ENCODE measurements at regions not wholly inside any gene's neighbourhood (a gene's known extent, or its start where the extent isn't known, plus 50 kb on each side); places are given as distances from the start of the nearest gene placed in this dataset.

DNA sequence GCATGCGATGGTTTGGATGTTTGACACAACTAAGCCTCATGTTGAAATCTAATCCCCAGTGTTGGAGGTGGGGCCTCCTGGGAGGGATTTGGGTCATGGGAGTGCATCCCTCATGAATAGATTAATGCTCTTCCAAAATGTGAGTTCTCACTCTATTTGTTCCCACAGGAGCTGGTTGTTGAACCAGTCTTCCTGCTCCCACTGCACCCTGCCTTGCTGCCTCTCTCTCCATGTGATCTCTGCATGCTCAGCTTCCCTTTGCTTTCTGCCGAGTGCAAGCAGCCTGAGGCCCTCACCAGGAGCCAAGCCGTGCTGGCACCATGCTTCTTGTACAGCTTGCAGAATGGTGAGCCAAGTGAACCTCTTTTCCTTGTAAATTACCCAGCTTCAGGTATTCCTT is 206.8 kb downstream of the VAPA start:
- Histone ChIP-seq H3K9ac (ENCODE audit: insufficient read length, low read depth) (no peak overlapping the region), H3K27me3 (ENCODE audit: insufficient read depth, insufficient read length) (no peaks in the 10 kb centered on the region), H3K4me3 (ENCODE audit: insufficient read length, low read depth) (no peak overlapping the region), H3K36me3 (ENCODE audit: insufficient read depth, insufficient read length, low read length) (no peaks in the 10 kb centered on the region), H3K4me1 (ENCODE audit: insufficient read depth, insufficient read length) (peaks cover 4% of the 10 kb centered on the region), H3K9me3 (ENCODE audit: insufficient read depth, low read length) (peaks cover 15% of the 10 kb centered on the region; the same call in 1 of the 2 replicates)
- TF ChIP-seq YY1 (IDR thresholded peaks at IDR 0.05; ENCODE audit: insufficient read depth, insufficient read length) (no peak), ZNF274 (IDR thresholded peaks at IDR 0.05; ENCODE audit: low read depth, low read length) (no peak), SUZ12 (IDR thresholded peaks at IDR 0.05; ENCODE audit: extremely low read depth, insufficient read depth, insufficient read length) (no peak)
- no peak for DNase-seq (ENCODE audit: low read depth, low spot score)

DNA sequence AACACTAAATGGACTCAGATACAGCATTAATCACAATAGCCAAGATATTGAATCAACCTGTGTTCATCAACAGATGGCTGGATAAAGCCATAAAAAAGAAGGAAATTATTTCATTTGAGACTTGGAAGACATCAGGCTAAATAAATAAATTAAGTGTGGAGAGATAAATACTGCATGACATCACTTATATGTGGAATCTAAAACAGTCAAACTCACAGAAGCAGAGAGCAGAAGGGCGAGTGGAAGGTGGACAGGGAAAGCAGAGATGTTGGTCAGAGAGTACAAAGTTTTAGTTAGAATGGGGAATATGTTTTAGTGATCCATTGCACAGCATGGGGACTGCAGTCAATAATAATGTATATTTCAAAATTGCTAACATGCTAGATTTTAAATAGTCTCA is 207.2 kb downstream of the VAPA start:
- H3K9ac ChIP-seq (ENCODE audit: insufficient read length, low read depth): no peak overlapping the region
- no peak for TF ChIP-seq ZNF274 (IDR thresholded peaks at IDR 0.05; ENCODE audit: low read depth, low read length)
- TF ChIP-seq YY1 (IDR thresholded peaks at IDR 0.05; ENCODE audit: insufficient read depth, insufficient read length): no peak
- no peak for TF ChIP-seq SUZ12 (IDR thresholded peaks at IDR 0.05; ENCODE audit: extremely low read depth, insufficient read depth, insufficient read length)
- H3K9me3 ChIP-seq (ENCODE audit: insufficient read depth, low read length): peaks cover 15% of the 10 kb centered on the region; the same call in 1 of the 2 replicates

DNA sequence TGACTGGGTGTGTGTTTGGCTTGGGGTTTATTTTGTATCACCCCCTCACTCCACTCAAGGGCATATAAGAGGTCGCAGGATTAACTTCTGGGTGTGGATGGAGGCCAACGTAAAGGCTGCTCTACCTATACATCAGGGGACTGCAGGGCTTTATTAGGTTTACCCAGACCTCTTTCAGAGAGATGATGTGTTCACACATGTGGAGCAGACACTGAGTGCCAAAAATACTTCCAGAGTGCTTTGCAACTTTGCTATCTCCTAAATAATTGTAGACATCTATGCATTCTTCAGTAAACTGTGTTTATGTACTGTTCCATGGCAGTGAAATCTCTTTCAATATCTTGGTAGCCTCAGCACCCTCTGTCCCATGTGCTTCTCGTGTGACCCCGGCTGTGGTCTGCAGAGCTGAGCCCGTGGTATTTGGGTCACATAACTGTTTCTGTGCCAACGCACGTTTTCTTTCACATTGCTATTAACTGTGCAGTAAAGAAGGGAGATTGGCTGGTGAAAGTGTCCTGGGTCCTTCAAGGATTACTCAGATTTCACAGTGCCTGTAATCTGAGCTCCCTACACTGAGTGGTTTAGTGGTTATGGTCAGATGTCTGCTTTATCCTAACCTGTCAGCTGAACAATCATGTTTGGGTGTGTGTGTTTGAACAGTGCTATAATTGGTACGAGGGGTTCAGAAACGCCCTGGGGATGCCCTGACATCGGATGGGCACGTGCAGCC is 208.1 kb downstream of the VAPA start:
- no peak for TF ChIP-seq SUZ12 (IDR thresholded peaks at IDR 0.05; ENCODE audit: extremely low read depth, insufficient read depth, insufficient read length)
- TF ChIP-seq ZNF274 (IDR thresholded peaks at IDR 0.05; ENCODE audit: low read depth, low read length): no peak
- TF ChIP-seq YY1 (IDR thresholded peaks at IDR 0.05; ENCODE audit: insufficient read depth, insufficient read length): no peak
- no peak for DNase-seq (ENCODE audit: low read depth, low spot score)
- Histone ChIP-seq H3K4me1 (ENCODE audit: insufficient read depth, insufficient read length) (peaks cover 4% of the 10 kb centered on the region), H3K36me3 (ENCODE audit: insufficient read depth, insufficient read length, low read length) (no peaks in the 10 kb centered on the region), H3K9me3 (ENCODE audit: insufficient read depth, low read length) (peaks cover 15% of the 10 kb centered on the region; the same call in 1 of the 2 replicates), H3K27me3 (ENCODE audit: insufficient read depth, insufficient read length) (no peaks in the 10 kb centered on the region), H3K4me3 (ENCODE audit: insufficient read length, low read depth) (no peak overlapping the region), H3K9ac (ENCODE audit: insufficient read length, low read depth) (no peak overlapping the region)

More for the DNA sequence above, 207.2 kb downstream of the VAPA start:
- no peak for DNase-seq (ENCODE audit: low read depth, low spot score)
- Histone ChIP-seq H3K4me1 (ENCODE audit: insufficient read depth, insufficient read length) (peaks cover 4% of the 10 kb centered on the region), H3K27me3 (ENCODE audit: insufficient read depth, insufficient read length) (no peaks in the 10 kb centered on the region), H3K36me3 (ENCODE audit: insufficient read depth, insufficient read length, low read length) (no peaks in the 10 kb centered on the region), H3K4me3 (ENCODE audit: insufficient read length, low read depth) (no peak overlapping the region)

DNA sequence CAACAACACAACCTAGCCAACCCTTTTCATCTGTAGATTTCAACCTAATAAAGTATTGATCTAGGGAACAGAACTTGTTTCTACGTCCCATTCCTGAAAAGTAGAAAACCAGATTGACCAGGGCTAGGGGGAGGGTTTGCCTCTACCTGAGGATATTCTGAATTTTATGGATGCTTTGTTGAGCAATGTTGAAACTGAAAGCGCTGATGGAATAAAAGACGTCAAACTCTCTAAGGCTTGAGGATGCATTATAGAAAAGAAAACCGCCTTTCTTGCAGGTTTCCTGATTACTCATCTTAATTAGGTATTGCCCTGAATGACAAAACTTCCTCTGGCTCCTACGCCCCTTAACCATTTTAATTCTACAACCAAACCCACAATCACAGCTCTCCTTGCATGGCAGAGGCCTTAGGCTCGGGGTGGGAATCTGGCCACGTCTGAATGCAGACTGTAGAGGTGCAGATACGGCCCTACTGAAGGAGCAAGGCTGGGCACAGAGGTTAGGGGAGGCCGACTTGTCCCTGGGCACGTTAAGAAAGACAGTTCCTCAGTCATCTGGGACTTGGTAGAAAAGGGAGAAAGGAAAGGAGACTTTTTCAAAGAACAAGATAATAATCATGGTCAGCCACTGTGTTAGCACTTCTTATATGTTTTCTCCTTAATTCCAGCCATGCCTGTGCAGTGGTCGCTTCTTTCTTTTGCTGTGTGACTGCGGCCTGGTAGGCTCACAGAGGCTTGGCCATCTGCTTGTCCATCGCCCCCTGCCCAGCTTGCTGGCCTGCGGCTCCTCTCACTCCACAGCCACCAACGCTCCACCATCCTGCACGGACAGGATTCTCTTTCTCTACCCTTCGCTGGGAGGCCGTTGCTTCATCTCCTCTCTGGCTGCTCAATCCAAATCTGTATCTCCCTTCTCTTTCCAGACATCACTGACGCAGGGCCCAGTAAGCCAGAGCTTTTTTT is 209.5 kb downstream of the VAPA start:
- H3K4me1 ChIP-seq (ENCODE audit: insufficient read depth, insufficient read length): peaks cover 4% of the 10 kb centered on the region
- no peak for DNase-seq (ENCODE audit: low read depth, low spot score)
- peaks cover 12% of the 10 kb centered on the region; the same call in 1 of the 2 replicates for H3K9me3 ChIP-seq (ENCODE audit: insufficient read depth, low read length)
- no peak overlapping the region for H3K9ac ChIP-seq (ENCODE audit: insufficient read length, low read depth)
- H3K36me3 ChIP-seq (ENCODE audit: insufficient read depth, insufficient read length, low read length): no peaks in the 10 kb centered on the region
- H3K27me3 ChIP-seq (ENCODE audit: insufficient read depth, insufficient read length): no peaks in the 10 kb centered on the region
- TF ChIP-seq YY1 (IDR thresholded peaks at IDR 0.05; ENCODE audit: insufficient read depth, insufficient read length): no peak
- TF ChIP-seq ZNF274 (IDR thresholded peaks at IDR 0.05; ENCODE audit: low read depth, low read length): no peak
- TF ChIP-seq SUZ12 (IDR thresholded peaks at IDR 0.05; ENCODE audit: extremely low read depth, insufficient read depth, insufficient read length): no peak
- H3K4me3 ChIP-seq (ENCODE audit: insufficient read length, low read depth): no peak overlapping the region

DNA sequence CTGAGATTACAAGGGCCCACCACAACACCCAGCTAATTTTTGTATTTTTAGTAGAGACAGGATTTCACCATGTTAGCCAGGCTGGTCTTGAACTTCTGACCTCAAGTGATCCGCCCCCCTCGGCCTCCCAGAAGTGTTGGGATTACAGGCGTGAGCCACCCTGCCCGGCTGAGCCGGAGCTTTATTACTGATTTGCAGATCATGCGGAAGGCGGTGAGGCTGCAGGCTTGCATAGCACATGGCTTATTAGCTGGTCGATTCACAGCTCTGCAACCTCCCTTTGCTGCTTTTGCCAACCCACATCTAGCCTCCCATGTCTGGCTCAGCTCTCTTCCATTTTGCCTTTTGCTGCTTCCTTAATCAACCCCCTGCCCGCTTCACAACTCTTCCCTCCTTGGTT is 210.3 kb downstream of the VAPA start:
- Histone ChIP-seq H3K9me3 (ENCODE audit: insufficient read depth, low read length) (peaks cover 7% of the 10 kb centered on the region; the same call in 1 of the 2 replicates), H3K27me3 (ENCODE audit: insufficient read depth, insufficient read length) (no peaks in the 10 kb centered on the region), H3K4me1 (ENCODE audit: insufficient read depth, insufficient read length) (peaks cover 4% of the 10 kb centered on the region), H3K9ac (ENCODE audit: insufficient read length, low read depth) (no peak overlapping the region), H3K36me3 (ENCODE audit: insufficient read depth, insufficient read length, low read length) (no peaks in the 10 kb centered on the region), H3K4me3 (ENCODE audit: insufficient read length, low read depth) (no peak overlapping the region)
- TF ChIP-seq ZNF274 (IDR thresholded peaks at IDR 0.05; ENCODE audit: low read depth, low read length) (no peak), YY1 (IDR thresholded peaks at IDR 0.05; ENCODE audit: insufficient read depth, insufficient read length) (no peak), SUZ12 (IDR thresholded peaks at IDR 0.05; ENCODE audit: extremely low read depth, insufficient read depth, insufficient read length) (no peak)
- DNase-seq (ENCODE audit: low read depth, low spot score): no peak

DNA sequence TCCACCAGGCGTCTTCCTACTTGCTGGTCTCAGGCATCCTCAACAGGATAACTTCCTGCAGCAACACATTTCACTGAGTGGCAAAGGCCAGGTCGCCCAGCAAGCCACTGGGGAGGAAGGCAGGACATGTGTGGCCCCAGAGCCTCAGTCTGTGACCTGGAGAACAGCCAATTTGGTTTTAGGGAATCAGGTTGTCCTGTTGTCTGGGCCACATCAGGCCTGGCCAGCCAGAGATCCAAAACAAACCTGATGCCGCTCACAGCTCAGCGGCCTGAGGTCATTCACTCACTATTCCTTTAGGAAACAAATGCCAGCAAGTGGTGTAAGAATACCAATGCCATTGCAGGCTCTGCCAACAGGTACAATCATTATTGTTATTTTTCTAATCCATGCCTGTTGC is 210.7 kb downstream of the VAPA start:
- no peaks in the 10 kb centered on the region for H3K27me3 ChIP-seq (ENCODE audit: insufficient read depth, insufficient read length)
- H3K9ac ChIP-seq (ENCODE audit: insufficient read length, low read depth): no peak overlapping the region
- TF ChIP-seq ZNF274 (IDR thresholded peaks at IDR 0.05; ENCODE audit: low read depth, low read length) (no peak), YY1 (IDR thresholded peaks at IDR 0.05; ENCODE audit: insufficient read depth, insufficient read length) (no peak), SUZ12 (IDR thresholded peaks at IDR 0.05; ENCODE audit: extremely low read depth, insufficient read depth, insufficient read length) (no peak)
- no peak for DNase-seq (ENCODE audit: low read depth, low spot score)
- H3K4me3 ChIP-seq (ENCODE audit: insufficient read length, low read depth): no peak overlapping the region
- no peaks in the 10 kb centered on the region for H3K36me3 ChIP-seq (ENCODE audit: insufficient read depth, insufficient read length, low read length)
- peaks cover 4% of the 10 kb centered on the region for H3K4me1 ChIP-seq (ENCODE audit: insufficient read depth, insufficient read length)
- peaks cover 3% of the 10 kb centered on the region; the same call in 1 of the 2 replicates for H3K9me3 ChIP-seq (ENCODE audit: insufficient read depth, low read length)

DNA sequence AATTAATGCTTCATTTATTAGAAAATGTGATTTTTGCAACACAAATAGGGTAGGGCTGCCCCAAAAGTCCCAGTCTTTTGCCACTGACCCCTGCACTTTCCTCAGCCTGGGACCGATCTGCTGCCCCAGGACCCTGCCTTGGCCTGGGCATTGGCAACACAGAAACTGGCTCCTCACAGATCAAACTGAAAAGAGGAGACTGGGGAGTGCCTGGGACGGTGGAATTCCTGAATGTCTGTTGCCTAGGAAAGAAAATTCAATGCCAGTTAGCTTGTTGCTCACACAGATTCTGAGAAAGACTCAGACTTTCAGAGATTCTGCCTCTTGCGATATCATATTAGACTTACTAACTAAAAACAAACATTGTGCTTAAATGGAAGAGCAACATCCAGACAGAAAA is 211.2 kb downstream of the VAPA start:
- H3K9ac ChIP-seq (ENCODE audit: insufficient read length, low read depth): no peak overlapping the region
- no peaks in the 10 kb centered on the region for H3K9me3 ChIP-seq (ENCODE audit: insufficient read depth, low read length)

More for the DNA sequence above, 211.2 kb downstream of the VAPA start:
- no peak for TF ChIP-seq YY1 (IDR thresholded peaks at IDR 0.05; ENCODE audit: insufficient read depth, insufficient read length)
- H3K27me3 ChIP-seq (ENCODE audit: insufficient read depth, insufficient read length): no peaks in the 10 kb centered on the region
- no peak for DNase-seq (ENCODE audit: low read depth, low spot score)
- H3K4me1 ChIP-seq (ENCODE audit: insufficient read depth, insufficient read length): peaks cover 4% of the 10 kb centered on the region
- no peak overlapping the region for H3K4me3 ChIP-seq (ENCODE audit: insufficient read length, low read depth)
- no peaks in the 10 kb centered on the region for H3K36me3 ChIP-seq (ENCODE audit: insufficient read depth, insufficient read length, low read length)
